HG03196 (cell line): ENCODE measurements at regions not wholly inside any gene's neighbourhood (a gene's known extent, or its start where the extent isn't known, plus 50 kb on each side); places are given as distances from the start of the nearest gene placed in this dataset.
"Not testable (repeated sequence)": the region's sequence is repeated elsewhere in the genome, so short reads cannot be mapped to it uniquely, and the experiment has no call there.

Experiments used
- ATAC-seq: cut with Tn5 transposase; IDR thresholded peaks from one replicate; pipeline ENCODE4 v1.9.1; 2021; ENCODE audit not compliant: unreplicated experiment

DNA sequence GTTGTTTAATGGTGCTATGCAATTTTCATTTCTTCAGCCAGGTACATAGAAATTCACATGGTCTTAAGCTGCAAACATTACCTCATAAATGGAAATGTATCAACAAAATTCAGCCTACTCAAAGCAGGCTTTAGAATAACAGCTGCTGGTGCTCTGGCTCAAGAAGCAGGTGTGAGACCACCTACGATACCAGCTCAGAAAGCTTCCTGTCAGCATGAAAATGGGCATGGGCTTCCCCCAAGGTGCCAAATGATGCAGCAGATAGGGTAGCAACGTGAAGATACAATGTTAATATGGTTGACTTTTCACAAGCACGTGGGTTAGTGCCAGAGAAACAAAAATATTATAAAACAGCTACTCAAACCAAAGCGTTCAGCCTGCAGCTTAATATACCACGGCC, 343.4 kb upstream of the PRICKLE1 start:
- no peak for ATAC-seq

DNA sequence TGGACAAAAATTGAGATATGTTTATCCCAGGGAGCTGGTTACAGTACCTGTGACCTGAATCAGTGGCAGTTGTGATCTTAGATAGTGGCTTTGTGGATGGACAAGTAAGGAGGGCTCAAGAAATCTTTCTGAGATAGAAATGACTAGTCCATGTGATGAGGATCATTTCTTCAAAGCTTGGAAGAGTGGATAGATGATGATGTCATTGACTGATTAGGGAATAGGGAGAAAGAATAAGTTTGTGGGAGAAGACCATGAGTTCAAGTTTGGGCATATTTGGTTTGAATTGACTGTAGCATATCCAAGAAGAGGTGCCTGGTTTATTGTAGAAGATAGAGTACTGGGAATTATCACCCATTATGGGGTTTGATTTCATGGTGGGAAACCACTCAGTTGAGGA, 336.7 kb upstream of the PRICKLE1 start:
- no peak for ATAC-seq

DNA sequence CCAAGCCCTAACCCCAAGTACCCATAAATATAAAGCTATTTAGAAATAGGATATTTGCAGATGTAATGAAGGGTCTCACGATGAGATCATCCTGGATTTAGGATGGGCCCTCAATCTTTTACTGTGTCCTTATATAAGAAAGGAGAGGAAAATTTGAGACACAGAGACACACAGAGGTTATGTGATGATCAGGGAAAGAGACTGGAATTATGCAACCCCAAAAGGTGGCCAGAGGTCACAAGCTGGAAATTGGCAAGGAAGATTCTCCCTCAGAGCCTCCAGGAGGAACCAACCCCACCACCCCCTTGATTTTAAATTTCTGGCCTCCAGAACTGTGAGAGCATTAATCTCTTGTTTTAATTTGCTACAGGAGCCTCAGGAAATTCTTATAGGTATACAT, 334.9 kb upstream of the PRICKLE1 start:
- no peak for ATAC-seq

DNA sequence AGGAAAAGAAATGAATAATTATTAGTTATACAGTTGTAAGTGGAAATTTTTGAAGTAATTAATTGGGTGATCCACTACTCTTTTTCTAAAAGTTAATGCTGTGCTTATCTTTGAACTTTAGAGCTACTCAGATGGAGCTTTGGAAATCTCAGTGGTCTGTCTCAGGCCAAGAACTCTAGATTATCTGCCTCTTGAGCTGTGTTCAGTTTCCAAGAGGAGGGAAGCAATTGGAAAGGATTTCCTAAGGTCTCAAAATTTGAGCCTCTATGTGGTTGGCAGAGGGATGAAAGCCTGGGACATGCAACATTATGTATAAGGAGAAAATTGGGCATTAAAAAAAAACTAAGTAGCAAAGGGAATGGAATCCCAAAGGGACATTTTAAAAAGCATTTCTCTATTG, 334.0 kb upstream of the PRICKLE1 start:
- ATAC-seq: no peak

DNA sequence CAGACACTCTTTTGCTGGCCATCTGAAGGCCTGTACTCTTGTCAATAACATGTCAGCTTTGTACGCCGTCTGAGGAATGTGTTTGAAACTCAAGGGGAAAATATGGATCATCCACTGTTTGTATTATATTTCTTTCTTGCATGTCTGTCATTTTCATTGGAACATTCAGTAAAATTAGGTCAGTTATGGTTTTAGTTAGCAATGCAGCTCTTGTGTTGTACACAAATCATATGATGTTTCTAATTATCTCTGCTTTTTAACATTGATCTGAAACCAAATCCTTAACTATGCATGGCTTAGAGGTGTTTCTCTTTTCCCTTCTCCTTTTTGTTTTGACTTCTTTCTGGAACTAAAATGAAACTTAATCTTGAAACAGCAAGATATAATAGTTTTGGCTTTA, 333.6 kb upstream of the PRICKLE1 start:
- ATAC-seq: no peak

DNA sequence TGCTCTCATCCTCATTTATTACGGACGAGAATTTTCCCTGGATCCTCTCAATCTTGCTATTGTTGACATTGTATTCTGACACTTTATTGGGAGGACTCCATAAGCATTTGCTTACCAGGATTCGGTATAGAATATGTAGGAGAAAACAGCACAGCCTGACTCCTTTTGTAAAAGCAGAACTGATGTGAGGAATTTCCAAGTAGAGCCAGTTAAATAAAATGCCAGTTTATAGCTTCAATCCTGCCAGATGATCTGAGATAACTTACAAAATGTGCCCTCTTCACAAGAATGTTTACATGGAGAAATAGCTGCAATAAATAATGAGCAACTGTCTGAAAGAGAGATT, 332.9 kb upstream of the PRICKLE1 start:
- ATAC-seq: no peak

DNA sequence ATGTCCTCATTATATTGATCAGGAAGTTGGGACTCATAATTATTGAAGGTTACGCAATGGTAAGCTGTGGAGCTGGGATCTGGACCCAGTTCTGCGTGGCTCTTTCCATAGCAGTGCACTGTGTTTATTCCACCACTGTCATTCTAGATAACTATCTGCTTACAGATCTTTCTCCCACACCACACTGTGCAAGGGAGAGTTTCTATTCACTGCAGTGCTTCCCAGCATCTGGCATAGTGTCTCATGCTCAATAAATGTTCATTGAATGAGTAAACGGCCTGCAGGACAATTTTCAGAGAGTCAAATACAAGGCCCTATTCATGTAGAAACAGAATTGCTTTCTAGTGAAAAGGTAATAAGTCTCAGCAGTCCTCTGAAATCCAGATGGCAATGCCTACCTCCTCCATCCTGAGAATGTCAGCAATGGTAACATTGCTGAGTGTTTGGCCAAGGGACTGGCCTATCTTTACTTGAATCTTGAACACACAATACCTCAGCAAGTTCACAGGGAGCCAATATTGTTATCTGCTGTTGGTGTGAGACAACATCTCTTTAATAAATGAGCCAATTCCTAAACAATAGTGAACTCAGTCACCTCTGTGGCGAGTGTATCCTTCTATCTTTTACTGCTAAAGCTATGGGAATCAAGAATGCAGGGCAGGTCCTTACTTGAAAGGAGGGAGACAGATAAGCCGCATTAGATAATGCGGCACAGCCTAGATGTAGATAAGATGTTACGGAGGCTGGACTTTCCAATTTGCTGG, 332.4 kb upstream of the PRICKLE1 start:
- no peak for ATAC-seq

DNA sequence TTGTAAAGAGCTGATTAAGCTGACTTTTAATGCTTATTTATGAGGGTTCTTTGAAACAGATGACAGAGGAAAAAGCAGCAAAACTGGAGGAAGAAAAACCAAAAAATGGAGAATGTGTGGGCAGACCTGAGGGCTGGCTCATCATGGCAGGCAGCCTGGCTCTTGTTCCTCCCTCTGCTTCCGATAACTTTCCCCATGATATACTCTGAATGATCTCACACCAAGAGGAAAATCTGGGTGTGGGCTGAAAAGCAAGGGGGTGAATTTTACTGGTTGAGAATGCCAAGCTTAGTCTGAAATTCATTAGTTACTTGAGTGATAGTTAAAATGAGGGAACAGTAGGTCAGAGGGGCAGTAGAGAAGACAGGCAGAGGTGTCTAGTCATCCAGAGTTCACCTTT, 330.1 kb upstream of the PRICKLE1 start:
- ATAC-seq: no peak

DNA sequence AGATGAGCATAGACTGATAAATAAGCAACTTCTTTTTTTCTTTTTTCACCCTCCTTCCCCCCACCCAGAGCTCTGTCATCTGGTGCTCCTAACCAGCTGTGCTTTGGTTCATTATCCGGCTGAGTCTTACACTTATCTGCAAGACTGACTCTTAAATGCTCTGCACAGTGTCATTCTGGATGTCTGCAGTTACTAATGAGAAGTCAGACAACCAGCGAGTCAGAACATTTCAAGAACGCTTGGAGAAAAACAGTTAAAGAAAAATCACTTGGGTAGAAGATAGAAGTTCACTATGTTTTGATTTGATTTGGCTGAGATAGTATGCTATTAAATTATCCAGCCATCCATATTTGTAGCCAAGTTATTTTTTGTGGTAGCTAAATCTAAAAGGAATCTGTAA, 328.9 kb upstream of the PRICKLE1 start:
- no peak for ATAC-seq

DNA sequence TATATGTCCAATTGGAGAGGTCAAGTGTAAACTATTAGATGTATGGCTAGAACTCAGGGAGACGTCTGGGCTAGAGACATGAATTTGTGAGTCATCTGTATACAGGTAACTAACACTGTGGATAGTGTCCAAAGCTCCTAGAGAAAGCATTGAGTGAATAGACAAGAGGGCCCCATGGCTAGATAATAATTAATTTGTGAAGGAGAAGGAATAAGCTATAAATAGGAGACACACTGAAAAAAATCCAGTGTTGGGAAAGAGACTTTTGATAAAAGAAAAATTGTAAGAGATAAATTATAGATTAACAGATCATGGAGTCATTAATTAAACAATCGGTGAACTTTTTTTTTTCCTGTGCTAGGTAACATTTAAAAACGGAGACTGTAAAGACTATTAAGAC, 326.6 kb upstream of the PRICKLE1 start:
- no peak for ATAC-seq

DNA sequence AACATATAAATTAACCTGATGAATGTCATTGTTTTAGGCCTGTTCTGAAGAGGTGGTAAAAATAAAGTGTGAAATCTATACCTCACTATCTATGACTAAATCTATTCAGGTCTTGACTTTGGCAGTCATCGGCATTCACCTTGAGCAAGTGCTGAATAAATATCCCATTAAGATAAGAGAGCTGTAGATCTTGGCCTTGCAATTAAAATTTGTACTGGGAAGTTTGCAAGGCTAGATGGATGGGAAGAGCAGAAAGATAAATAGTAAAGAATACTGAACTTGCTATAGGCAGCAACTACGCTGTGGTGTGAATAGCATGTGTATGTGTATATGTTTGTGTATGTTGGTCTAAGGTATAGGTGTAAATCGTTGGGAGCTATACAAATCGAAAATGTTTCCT, 325.9 kb upstream of the PRICKLE1 start:
- no peak for ATAC-seq

DNA sequence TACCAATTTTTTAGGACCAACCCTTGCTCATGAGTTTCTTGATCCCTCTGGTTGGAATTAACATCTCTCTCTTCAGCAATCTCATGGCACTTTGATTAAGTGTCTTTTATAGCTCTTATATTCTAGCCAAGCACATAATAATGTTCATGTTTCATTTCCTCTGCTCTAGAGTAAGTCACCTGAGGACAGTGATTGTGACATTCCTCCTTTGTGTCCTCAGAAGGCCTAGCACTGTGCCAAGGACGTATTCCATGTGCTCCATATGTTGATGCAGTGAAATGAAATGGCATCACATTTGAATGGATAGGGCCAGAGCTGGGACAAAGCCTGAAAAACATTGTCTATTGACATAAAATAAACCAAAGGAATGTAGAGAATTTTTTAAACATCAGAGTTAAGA, 322.8 kb upstream of the PRICKLE1 start:
- ATAC-seq: no peak

DNA sequence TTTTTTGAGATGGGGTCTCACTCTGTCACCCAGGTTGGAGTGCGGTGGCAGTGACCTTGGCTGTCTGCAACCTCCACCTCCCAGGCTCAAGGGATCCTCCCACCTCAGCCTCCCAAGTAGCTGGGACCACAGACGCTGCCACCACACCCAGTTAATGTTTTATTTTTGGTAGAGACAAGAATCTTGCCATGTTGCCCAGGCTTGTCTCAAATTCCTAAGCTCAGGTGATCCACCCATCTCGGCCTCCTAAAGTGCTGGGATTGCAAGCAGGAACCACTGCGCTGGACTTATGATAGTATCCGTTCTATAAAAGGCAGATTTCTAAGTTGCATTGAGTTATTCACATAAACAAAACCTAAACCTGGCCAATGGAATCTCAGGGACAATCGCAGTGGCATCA, 321.1 kb upstream of the PRICKLE1 start:
- ATAC-seq: no peak

DNA sequence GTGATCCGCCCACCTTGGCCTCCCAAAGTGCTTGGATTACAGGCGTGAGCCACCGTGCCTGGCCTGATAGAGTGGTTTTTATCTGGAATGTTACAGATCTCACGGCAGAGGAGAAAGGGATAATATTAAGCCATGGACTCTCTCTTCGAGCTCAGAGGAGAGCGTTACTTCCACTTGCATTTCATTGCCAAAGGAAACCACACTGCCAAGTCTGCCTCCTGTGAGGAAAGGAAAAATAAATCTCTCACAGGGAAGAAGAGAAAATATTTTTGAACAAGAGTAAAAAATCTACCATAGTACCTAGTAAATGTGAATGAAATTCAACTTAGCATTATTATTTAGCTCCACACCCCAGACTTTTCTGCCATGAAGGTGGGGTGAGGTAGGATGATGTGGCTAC, 319.2 kb upstream of the PRICKLE1 start:
- ATAC-seq: no peak

DNA sequence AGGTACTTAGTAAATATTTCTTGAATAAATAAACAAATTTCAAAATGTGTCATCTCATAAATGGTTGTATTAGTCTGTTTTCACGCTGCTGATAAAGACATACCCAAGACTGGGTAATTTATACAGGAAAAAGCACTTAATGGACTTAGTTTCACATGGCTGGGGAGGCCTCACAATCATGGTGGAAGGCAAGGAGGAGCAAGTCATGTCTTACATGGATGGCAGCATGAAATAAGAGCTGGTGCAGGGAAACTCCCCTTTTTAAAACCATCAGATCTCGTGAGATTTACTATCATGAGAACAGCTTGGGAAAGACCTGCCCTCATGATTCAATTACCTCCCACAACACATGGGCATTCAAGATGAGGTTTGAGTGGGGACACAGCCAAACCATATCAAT, 317.3 kb upstream of the PRICKLE1 start:
- ATAC-seq: not testable (repeated sequence)

DNA sequence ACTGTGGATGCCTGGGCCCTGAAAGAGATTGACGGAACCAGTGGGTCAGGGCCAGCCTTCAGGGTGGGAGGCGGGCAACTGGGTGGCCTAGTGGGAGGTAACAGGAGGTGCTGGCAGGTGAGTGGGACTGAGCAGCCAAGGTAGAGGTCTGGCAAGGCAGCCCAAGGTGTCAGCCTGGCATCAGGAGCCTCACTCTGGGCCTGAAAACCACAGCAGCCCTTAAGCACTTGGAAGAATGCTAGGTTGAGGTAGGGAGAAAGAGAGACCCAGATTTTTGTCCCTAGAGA, 315.8 kb upstream of the PRICKLE1 start:
- no peak for ATAC-seq

DNA sequence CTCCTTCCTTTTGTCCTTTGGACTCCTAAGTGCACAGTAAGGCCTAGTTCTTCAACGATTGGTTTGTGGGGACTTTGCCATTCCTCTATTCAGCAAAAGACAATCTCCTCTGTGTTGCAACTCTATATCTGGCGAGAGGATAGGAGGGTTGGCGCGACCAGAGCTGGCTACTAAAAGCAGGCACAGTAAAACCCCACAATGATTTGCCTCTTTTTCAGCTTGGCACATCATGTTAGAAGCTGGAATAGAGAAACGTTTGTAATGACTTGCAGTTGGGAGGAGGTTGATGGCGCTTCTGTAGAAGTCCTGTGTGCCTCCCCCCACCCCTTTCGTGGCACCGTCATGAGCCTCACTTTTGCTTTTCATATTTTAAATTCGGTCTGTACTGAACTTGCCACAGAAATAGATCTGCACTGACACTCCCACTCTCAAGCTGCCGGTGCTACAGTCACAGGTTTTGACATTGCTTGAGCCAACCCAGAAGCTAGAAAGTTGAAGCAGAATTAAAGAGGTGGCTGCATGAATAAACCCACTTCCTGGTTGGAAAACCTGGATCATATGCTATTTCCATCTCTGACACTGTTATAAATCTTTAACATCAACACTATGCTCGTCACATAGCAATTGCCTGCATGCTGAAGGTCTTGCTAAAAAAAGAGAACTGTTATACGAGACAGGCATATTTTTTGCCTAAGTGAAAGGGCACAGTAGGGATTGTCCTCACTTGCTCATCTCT, 315.3 kb upstream of the PRICKLE1 start:
- no peak for ATAC-seq

DNA sequence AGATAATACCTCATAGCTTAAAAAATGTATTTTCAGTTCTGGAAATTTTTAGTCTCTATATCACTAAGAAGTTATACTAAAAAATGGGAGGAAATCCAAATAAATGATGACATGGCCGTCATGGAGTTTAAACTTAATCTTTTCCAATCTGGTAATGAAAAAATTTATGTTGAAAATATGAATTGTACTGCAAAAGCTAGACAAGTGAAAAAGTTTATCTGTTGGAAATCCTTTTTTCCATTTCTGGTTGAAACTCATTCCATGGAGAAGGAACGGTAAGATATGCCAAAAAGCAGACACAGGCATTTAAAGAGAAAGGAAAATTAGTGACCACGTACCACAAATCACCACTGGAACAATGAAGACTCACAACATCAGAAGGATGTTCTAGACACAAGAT, 314.2 kb upstream of the PRICKLE1 start:
- no peak for ATAC-seq

DNA sequence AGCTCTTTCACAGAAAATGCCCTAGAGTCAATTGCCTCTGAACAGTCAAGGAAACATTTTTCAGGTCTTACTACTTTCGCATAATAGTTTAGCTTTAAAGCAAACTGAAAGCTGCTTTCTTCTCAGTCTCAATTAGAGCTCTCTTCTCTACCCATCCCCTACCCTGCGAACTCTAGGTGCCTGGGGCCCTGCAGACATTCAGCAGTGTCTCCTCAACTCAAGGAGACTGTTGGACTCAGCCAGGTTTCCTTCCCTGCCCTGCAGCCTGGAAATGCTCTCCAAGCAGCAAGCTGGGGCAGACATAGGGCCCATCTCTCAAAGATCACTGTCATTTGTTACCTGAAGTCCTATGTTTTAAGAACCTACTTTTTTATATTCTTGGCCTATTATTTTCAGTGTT, 312.5 kb upstream of the PRICKLE1 start:
- no peak for ATAC-seq

DNA sequence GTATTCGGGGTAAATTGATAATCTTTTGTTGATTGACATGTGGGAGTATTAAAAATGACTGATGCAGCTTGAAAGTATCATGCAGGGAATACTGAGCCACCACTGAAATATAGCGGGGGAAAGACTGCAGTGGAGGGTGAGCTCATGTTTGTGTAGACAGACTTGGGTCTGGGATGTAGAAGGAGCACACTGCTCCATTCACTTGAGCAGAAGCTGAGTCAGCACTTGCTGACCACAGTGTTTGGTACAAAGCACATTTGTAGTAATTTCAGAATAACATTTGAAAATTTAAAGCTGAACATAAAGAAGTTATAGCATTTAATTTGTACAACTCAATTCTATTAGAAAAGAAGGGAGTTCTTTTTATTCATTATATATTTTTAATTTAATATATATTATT, 304.3 kb upstream of the PRICKLE1 start:
- ATAC-seq: no peak

DNA sequence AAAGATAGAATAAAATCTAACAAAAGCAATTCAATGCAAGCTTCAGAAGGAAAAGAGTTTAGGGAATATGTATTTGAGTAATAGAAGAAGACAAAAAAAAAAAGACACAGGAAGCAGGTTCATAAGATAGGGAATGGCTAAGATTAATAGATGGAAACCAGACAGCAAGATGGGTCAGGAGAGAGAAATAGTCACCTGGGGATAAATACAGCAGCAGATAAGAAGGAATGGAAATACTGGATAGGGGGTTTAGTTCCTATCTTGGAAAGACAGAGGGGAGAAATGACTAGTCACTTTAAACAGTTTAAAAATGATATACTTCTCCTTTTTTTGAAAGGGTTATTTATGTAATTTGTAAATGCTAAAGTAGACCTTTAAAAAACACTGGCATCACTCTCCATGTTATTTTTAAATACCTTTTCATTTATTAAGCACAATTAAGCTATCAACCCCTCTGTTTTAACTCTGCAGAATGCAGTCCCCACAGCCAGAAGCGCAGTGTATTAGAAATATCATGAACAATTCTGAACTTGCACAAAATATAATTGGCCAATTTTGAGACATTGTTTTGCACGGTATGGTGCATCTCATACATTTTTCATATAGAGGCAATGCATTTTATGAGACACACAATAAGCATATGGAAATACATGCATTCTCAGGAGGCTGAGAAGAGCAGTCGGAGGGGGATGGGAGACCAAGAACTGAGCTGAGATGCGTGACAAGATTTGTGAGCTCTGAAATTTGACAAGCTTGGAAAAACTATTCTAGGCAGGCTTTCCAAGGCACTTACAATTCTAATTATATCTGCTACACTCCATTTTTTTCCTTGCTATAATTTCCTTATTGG, 303.4 kb upstream of the PRICKLE1 start:
- no peak for ATAC-seq

DNA sequence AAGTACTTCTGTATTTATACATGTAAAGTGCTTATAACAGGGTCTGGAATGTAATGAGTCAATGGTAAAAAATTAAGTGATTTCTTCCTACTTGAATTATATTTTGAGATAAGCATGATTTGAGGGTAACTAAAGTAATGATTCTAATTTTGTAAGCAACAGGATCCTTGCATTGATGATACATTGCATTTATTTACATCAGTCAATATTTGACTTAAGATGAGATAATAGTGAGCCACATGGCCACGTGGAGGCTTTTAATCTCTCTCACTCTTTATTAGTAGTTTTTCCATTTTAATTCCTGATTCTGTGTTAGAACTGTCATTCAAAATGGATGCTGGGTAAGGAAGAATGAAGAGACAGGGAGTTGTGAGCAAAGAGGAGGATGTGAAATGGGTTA, 298.1 kb upstream of the PRICKLE1 start:
- ATAC-seq: no peak
